Thyroid gland (tissue), 4 donors: ENCODE measurements at regions not wholly inside any gene's neighbourhood (a gene's known extent, or its start where the extent isn't known, plus 50 kb on each side); places are given as distances from the start of the nearest gene placed in this dataset.

Experiments used
- DNase-seq, 2 donors: peaks; one replicate each; pipeline ENCODE4 v3.0.0-alpha.2; 2019
- H3K27ac ChIP-seq, 3 donors: fragments of 200-600 bp; sonication (generic); 1 replicate in 2 of 3; 2 replicates in 1 of 3; pipeline ENCODE4 v1.5.1; 2016 to 2019; ENCODE audit warnings: mild to moderate bottlenecking in 1 of 3, moderate library complexity in 1 of 3
- H3K27me3 ChIP-seq: fragments of 200-600 bp; sonication (generic); one replicate; pipeline ENCODE4 v1.5.1; 2019
- H3K36me3 ChIP-seq, 2 donors: fragments of 200-600 bp; sonication (generic); one replicate each; pipeline ENCODE4 v1.5.1; 2016 to 2019
- H3K4me1 ChIP-seq, 2 donors: fragments of 200-600 bp; sonication (generic); one replicate each; pipeline ENCODE4 v1.5.1; 2017 to 2019
- H3K4me3 ChIP-seq, 3 donors: fragments of 200-600 bp; sonication (generic); replicated peaks in 1 of 3; 1 replicate in 2 of 3; 2 replicates in 1 of 3; pipeline ENCODE4 v1.5.1; 2016; ENCODE audit warnings: mild to moderate bottlenecking in 1 of 3
- H3K9me3 ChIP-seq: fragments of 200-600 bp; sonication (generic); one replicate; pipeline ENCODE4 v1.5.1; 2017
- CTCF ChIP-seq, 6 experiments: fragments of 200-600 bp in 3 of 6; fragments of 450-650 bp in 3 of 6; sonication (generic) in 3 of 6; IDR thresholded peaks; one replicate each; pipeline ENCODE4 v1.5.1; 2016 to 2019; ENCODE audit warnings: antibody characterized with exemption in 6 of 6, mild to moderate bottlenecking in 2 of 6, inconsistent platforms in 1 of 6, moderate library complexity in 1 of 6
- POLR2A ChIP-seq, 2 donors: fragments of 450-650 bp; IDR thresholded peaks; one replicate each; pipeline ENCODE4 v1.6.1; 2017; ENCODE audit warnings: antibody characterized with exemption in 2 of 2, mild to moderate bottlenecking in 2 of 2, moderate library complexity in 1 of 2
- WGBS, 2 donors: methylation state at CpG; one replicate each; pipeline ENCODE4 v1.1.5; 2017; 5-methylcytosine and 5-hydroxymethylcytosine counted together
- intact Hi-C: fragments of 100-400 bp; cut with DNase I; formaldehyde crosslinking; loops from one replicate; pipeline ENCODE4 v1.15.1; 2023

GRCh38 chr11:80502511-80502910 lies 1061.7 kb upstream of the TENM4 start:
- no peak overlapping the region for H3K4me3 ChIP-seq
- no peaks in the 10 kb centered on the region for H3K4me1 ChIP-seq
- intact Hi-C loops, result no loop called here
- H3K36me3 ChIP-seq, result no peaks in the 10 kb centered on the region
- H3K27ac ChIP-seq, result no peak overlapping the region
- 44 to 47% methylated on average over 3 of the region's 3 CpGs for WGBS, 2 donors
- no peaks in the 10 kb centered on the region for H3K27me3 ChIP-seq
- no peak for TF ChIP-seq CTCF (IDR thresholded peaks at IDR 0.05)
- no peak for TF ChIP-seq POLR2A (IDR thresholded peaks at IDR 0.05)
- no peak for DNase-seq
- no peaks in the 10 kb centered on the region for H3K9me3 ChIP-seq

- Histone ChIP-seq H3K4me1 (no peaks in the 10 kb centered on the region), H3K27me3 (no peaks in the 10 kb centered on the region), H3K4me3 (no peak overlapping the region), H3K36me3 (no peaks in the 10 kb centered on the region), H3K9me3 (no peaks in the 10 kb centered on the region), H3K27ac (no peak overlapping the region)
- DNase-seq, result no peak
- TF ChIP-seq CTCF (IDR thresholded peaks at IDR 0.05) (no peak), POLR2A (IDR thresholded peaks at IDR 0.05) (no peak)
- intact Hi-C loops, result no loop called here
Observed at GRCh38 chr11:80495116-80495515, 1054.3 kb upstream of the TENM4 start.

GRCh38 chr11:80487952-80488351 lies 1047.1 kb upstream of the TENM4 start:
- TF ChIP-seq POLR2A (IDR thresholded peaks at IDR 0.05), result no peak
- no peak for TF ChIP-seq CTCF (IDR thresholded peaks at IDR 0.05)
- no peaks in the 10 kb centered on the region for H3K4me1 ChIP-seq
- H3K27me3 ChIP-seq, result no peaks in the 10 kb centered on the region
- DNase-seq, result no peak
- no peak overlapping the region for H3K27ac ChIP-seq
- no peak overlapping the region for H3K4me3 ChIP-seq
- H3K9me3 ChIP-seq, result no peaks in the 10 kb centered on the region
- intact Hi-C loops, result no loop called here
- H3K36me3 ChIP-seq, result no peaks in the 10 kb centered on the region

GRCh38 chr11:80486678-80487077 lies 1045.8 kb upstream of the TENM4 start:
- 86 to 88% methylated on average over 4 of the region's 4 CpGs for WGBS, 2 donors

GRCh38 chr11:80477178-80477577 lies 1036.3 kb upstream of the TENM4 start:
- no peaks in the 10 kb centered on the region for H3K27me3 ChIP-seq
- intact Hi-C loops, result no loop called here
- no peak overlapping the region for H3K27ac ChIP-seq
- DNase-seq, result no peak
- no peaks in the 10 kb centered on the region for H3K9me3 ChIP-seq
- TF ChIP-seq POLR2A (IDR thresholded peaks at IDR 0.05), result no peak
- no peak for TF ChIP-seq CTCF (IDR thresholded peaks at IDR 0.05)
- no peaks in the 10 kb centered on the region for H3K4me1 ChIP-seq
- WGBS, 2 donors, result 74 to 76% methylated on average over 2 of the region's 2 CpGs
- no peaks in the 10 kb centered on the region for H3K36me3 ChIP-seq
- H3K4me3 ChIP-seq, result no peak overlapping the region

More at GRCh38 chr11:80486678-80487077, 1045.8 kb upstream of the TENM4 start:
- intact Hi-C loops, result no loop called here
- DNase-seq, result no peak
- H3K27ac ChIP-seq, result no peak overlapping the region
- H3K9me3 ChIP-seq, result no peaks in the 10 kb centered on the region
- H3K36me3 ChIP-seq, result no peaks in the 10 kb centered on the region
- no peak for TF ChIP-seq CTCF (IDR thresholded peaks at IDR 0.05)
- no peak for TF ChIP-seq POLR2A (IDR thresholded peaks at IDR 0.05)
- no peak overlapping the region for H3K4me3 ChIP-seq
- no peaks in the 10 kb centered on the region for H3K4me1 ChIP-seq
- no peaks in the 10 kb centered on the region for H3K27me3 ChIP-seq
